ENCODE measurements at regions not wholly inside any gene's neighbourhood (a gene's known extent, or its start where the extent isn't known, plus 50 kb on each side); places are given as distances from the start of the nearest gene placed in this dataset.
"Not testable (repeated sequence)": the region's sequence is repeated elsewhere in the genome, so short reads cannot be mapped to it uniquely, and the experiment has no call there.

GRCh38 chr4:118631321-118632050 is 53.7 kb upstream of the METTL14 start:
- in situ Hi-C loops (cut with MboI; ENCODE audit: low pct_unique_long_range_greater_than_20kb, low sequenced_read_pairs, unreplicated experiment): not testable (repeated sequence)

GRCh38 chr4:118633476-118633875 is 51.7 kb upstream of the METTL14 start:
- DNase-seq (ENCODE audit: low spot score); in situ Hi-C loops (cut with MboI; ENCODE audit: low pct_unique_long_range_greater_than_20kb, low sequenced_read_pairs, unreplicated experiment): not testable (repeated sequence)

More at GRCh38 chr4:118631321-118632050, 53.7 kb upstream of the METTL14 start:
- DNase-seq (ENCODE audit: low spot score): not testable (repeated sequence)

GRCh38 chr4:118634126-118634875 is 50.9 kb upstream of the METTL14 start:
- in situ Hi-C loops (cut with MboI; ENCODE audit: low pct_unique_long_range_greater_than_20kb, low sequenced_read_pairs, unreplicated experiment); DNase-seq (ENCODE audit: low spot score): not testable (repeated sequence)
